ENCODE measurements at regions not wholly inside any gene's neighbourhood (a gene's known extent, or its start where the extent isn't known, plus 50 kb on each side); places are given as distances from the start of the nearest gene placed in this dataset.

GRCh38 chr14:98456231-98456630, 815.8 kb downstream of the BCL11B start:
- Histone ChIP-seq H4K20me1 (ENCODE audit: insufficient read depth) (no peaks in the 10 kb centered on the region), H3K36me3 (replicated peaks in 1 of 2; ENCODE audit: control insufficient read depth in 1 of 2, insufficient read depth in 2 of 2, low read length in 1 of 2) (no peaks in the 10 kb centered on the region), H3K9me3 (no peaks in the 10 kb centered on the region), H3K4me2 (no peak overlapping the region), H3K4me3 (ENCODE audit: low read depth in 2 of 2, low read length in 1 of 2) (no peak overlapping the region), H3F3A (replicated peaks; ENCODE audit: insufficient read depth) (no peaks in the 10 kb centered on the region), H3K9me2 (no peaks in the 10 kb centered on the region), H3K9ac (no peak overlapping the region), H3K27ac (ENCODE audit: low read depth in 2 of 2, low read length in 1 of 2) (no peak overlapping the region), H3K27me3 (ENCODE audit: insufficient read depth) (no peaks in the 10 kb centered on the region), H3K79me2 (ENCODE audit: insufficient read depth) (no peaks in the 10 kb centered on the region), H2AFZ (ENCODE audit: low read depth) (no peak overlapping the region), H3K4me1 (ENCODE audit: control insufficient read depth in 1 of 2, insufficient read depth in 2 of 2, low read depth in 1 of 2, low read length in 1 of 2) (no peaks in the 10 kb centered on the region)
- TF ChIP-seq CHD2 (IDR thresholded peaks at IDR 0.05; ENCODE audit: low read length, partially characterized antibody) (no peak), MXI1 (IDR thresholded peaks at IDR 0.05; ENCODE audit: low read depth, low read length) (no peak), MAX (IDR thresholded peaks at IDR 0.05; ENCODE audit: low read depth) (no peak), SMC3 (IDR thresholded peaks at IDR 0.05; ENCODE audit: low read depth, low read length) (no peak), USF1 (IDR thresholded peaks at IDR 0.05; ENCODE audit: borderline replicate concordance, low read depth) (no peak), JUND (IDR thresholded peaks at IDR 0.05) (no peak), TAF1 (IDR thresholded peaks at IDR 0.05; ENCODE audit: borderline replicate concordance, low read depth, low read length) (no peak), YY1 (IDR thresholded peaks at IDR 0.05; ENCODE audit: low read depth) (no peak), EP300 (IDR thresholded peaks at IDR 0.05; ENCODE audit: borderline replicate concordance in 1 of 2, low read depth in 1 of 2, low read length in 1 of 2) (no peak), TCF12 (IDR thresholded peaks at IDR 0.05) (no peak), IRF3 (IDR thresholded peaks at IDR 0.05; ENCODE audit: low read depth, low read length) (no peak), RXRA (IDR thresholded peaks at IDR 0.05; ENCODE audit: borderline replicate concordance, low read depth) (no peak), GABPA (IDR thresholded peaks at IDR 0.05; ENCODE audit: low read depth) (no peak), NRF1 (IDR thresholded peaks at IDR 0.05; ENCODE audit: low read depth, low read length) (no peak), FOXM1 (IDR thresholded peaks at IDR 0.05; ENCODE audit: low read depth) (no peak), CTCF (IDR thresholded peaks at IDR 0.05) (no peak), USF2 (IDR thresholded peaks at IDR 0.05; ENCODE audit: borderline replicate concordance, low read depth, low read length) (no peak), TEAD4 (IDR thresholded peaks at IDR 0.05; ENCODE audit: borderline replicate concordance, insufficient read depth) (no peak), RAD21 (IDR thresholded peaks at IDR 0.05; ENCODE audit: low read length) (no peak)
- 0% methylated on average over 6 of the region's 6 CpGs for WGBS (ENCODE audit: low lambda C conversion rate)
- ChIA-PET CTCF (no interaction called here), POLR2A (no interaction called here)
- DNase-seq = no peak

All from SK-N-SH (cell line).